ENCODE measurements at regions not wholly inside any gene's neighbourhood (a gene's known extent, or its start where the extent isn't known, plus 50 kb on each side); places are given as distances from the start of the nearest gene placed in this dataset.

DNA sequence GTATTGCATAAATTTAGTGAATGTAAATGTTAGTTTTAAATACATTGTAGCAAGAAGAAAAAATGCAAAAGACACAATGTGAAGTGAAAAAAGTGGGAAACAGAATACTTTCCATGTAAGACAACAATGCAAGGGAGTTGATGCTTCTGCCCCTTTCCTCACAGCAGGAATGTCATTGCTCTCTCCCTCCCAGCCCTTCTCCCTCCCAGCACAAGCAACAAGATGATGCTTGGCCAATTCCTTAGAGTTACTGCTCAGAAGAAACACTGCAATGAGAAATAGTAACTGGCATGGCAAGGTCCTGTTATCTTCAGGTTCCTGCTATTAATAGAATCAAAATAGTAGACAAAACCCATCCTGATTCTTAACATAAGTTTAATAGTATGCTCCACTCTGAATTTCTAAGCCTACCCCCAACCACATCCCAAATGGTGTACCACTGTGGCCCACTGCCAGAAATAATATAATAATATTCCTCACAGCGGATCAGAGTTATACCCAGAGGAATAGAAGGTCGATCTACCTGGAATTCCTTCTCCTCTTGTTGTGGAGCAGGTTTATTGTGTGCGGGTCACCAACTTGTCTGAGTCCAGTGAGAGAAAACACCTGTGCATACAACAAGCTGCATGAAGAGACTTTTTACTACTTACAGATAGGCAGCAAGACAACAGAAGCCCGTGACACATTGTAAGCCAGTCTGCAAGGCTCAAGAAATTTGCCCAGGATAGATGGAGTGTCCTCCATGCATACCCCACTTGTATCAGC, 69.8 kb upstream of the SLC7A11 start:
- DNase-seq: no peak
- TF ChIP-seq POLR2A (IDR thresholded peaks at IDR 0.05; ENCODE audit: low read length) (no peak), GATA1 (IDR thresholded peaks at IDR 0.05; ENCODE audit: low read depth, low read length) (no peak)

DNA sequence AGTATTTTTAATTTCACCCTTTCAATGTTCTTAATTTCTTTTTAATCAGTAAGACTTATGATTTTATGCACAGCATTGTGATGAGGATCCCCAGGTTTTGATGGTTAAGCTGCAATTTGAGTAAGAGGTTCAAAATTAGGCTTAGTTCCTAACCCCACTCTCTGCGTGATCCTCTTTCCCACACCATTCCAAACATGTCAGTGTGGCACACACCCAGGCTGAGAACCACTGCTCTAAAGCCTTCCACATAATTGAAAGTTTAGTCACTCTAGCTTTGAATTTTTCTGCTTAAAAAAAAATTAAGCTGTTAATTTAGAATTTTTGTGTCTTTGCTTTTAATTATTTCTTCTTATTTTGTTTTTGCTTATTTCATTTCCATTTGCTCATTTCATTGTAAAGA, 68.8 kb upstream of the SLC7A11 start:
- TF ChIP-seq POLR2A (IDR thresholded peaks at IDR 0.05; ENCODE audit: low read length) (no peak), GATA1 (IDR thresholded peaks at IDR 0.05; ENCODE audit: low read depth, low read length) (no peak)
- DNase-seq: no peak

- DNase-seq: no peak
- TF ChIP-seq POLR2A (IDR thresholded peaks at IDR 0.05; ENCODE audit: low read length) (no peak), GATA1 (IDR thresholded peaks at IDR 0.05; ENCODE audit: low read depth, low read length) (no peak)
Observed at GRCh38 chr4:138310498-138310897, 68.3 kb upstream of the SLC7A11 start.

DNA sequence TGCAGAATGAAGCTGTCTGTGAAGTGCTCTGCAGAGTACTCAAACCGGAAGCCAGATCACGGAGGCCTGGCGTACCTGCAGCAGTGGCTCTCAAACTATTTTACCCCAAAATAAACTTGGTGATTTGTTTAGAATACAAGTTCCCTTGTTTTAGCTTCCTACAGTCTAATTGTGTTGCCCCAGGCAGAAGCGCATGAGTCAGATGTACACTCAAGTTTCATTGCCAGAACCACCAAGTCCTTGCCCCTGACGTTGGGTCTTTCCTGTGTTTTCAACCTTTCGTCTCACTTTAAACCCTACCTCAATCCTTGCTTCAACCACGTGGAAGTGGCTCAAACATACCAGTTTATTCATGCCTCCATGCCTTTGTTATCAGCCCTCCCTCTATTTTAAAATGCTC, 66.2 kb upstream of the SLC7A11 start:
- DNase-seq: no peak
- TF ChIP-seq POLR2A (IDR thresholded peaks at IDR 0.05; ENCODE audit: low read length): no peak
- no peak for TF ChIP-seq GATA1 (IDR thresholded peaks at IDR 0.05; ENCODE audit: low read depth, low read length)

DNA sequence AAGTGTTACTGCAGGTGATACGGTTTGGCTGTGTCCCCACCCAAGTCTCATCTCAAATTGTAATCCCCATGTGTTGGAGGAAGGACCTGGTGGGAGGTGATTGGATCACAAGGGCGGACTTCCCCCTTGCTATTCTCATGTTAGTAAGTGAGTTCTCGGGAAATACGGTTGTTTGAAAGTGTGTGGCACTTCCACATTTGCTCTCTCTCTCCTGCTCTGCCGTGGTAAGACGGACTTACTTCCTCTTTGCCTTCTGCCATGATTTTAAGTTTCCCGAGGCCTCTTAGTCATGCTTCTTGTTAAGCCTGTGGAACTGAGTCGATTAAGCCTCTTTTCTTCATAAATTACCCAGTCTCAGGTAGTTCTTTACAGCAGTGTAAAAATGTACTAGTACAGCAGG, 65.2 kb upstream of the SLC7A11 start:
- DNase-seq: no peak
- TF ChIP-seq GATA1 (IDR thresholded peaks at IDR 0.05; ENCODE audit: low read depth, low read length): no peak
- TF ChIP-seq POLR2A (IDR thresholded peaks at IDR 0.05; ENCODE audit: low read length): no peak

- TF ChIP-seq GATA1 (IDR thresholded peaks at IDR 0.05; ENCODE audit: low read depth, low read length) (no peak), POLR2A (IDR thresholded peaks at IDR 0.05; ENCODE audit: low read length) (no peak)
Observed at GRCh38 chr4:138305050-138305449, 62.9 kb upstream of the SLC7A11 start.

GRCh38 chr4:138301536-138301935, 59.4 kb upstream of the SLC7A11 start:
- no peak for DNase-seq
- TF ChIP-seq GATA1 (IDR thresholded peaks at IDR 0.05; ENCODE audit: low read depth, low read length) (no peak), POLR2A (IDR thresholded peaks at IDR 0.05; ENCODE audit: low read length) (no peak)

More at GRCh38 chr4:138305050-138305449, 62.9 kb upstream of the SLC7A11 start:
- DNase-seq: no peak

GRCh38 chr4:138300616-138301015, 58.5 kb upstream of the SLC7A11 start:
- TF ChIP-seq GATA1 (IDR thresholded peaks at IDR 0.05; ENCODE audit: low read depth, low read length) (no peak), POLR2A (IDR thresholded peaks at IDR 0.05; ENCODE audit: low read length) (no peak)

DNA sequence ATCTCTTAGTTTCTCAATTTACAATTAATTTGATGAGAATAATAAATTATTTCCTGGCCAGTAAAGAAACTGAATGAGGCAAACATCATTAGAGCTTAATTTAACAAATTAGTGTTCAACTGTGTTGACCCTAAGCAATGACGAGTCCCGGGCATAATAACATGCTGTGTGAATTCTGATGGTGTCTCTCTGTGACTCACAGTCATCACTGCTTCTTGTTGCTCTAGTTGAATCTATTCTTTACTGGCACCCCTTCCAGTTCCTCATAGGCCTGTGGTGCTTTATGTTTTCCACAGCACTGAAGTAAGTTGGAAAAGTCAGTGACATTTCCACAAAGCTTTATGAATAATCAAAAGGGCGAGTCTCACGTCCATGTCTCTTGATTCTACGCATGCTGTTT, 57.7 kb upstream of the SLC7A11 start:
- TF ChIP-seq POLR2A (IDR thresholded peaks at IDR 0.05; ENCODE audit: low read length) (no peak), GATA1 (IDR thresholded peaks at IDR 0.05; ENCODE audit: low read depth, low read length) (no peak)
- DNase-seq: no peak

More at GRCh38 chr4:138300616-138301015, 58.5 kb upstream of the SLC7A11 start:
- DNase-seq: no peak

GRCh38 chr4:138298866-138299265, 56.7 kb upstream of the SLC7A11 start:
- no peak for DNase-seq
- no peak for TF ChIP-seq POLR2A (IDR thresholded peaks at IDR 0.05; ENCODE audit: low read length)
- no peak for TF ChIP-seq GATA1 (IDR thresholded peaks at IDR 0.05; ENCODE audit: low read depth, low read length)

DNA sequence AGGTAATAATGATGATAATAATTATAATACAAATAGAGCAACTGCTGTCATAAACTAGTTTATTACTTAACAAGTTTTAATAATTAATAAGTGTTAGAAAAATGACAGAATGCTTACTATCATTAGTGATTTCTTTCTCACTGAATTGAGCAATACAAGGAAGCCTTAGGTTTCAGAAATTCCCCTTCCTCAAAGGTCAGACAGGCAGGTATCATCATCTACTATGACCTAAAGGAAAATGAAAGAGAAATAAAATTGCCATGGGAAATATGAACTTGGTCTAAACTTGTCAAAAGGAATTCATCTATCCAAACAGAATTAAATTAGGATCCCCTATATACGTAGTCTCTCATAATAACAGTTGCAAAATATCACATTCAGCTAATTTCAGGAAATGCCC, 56.3 kb upstream of the SLC7A11 start:
- no peak for DNase-seq
- TF ChIP-seq POLR2A (IDR thresholded peaks at IDR 0.05; ENCODE audit: low read length) (no peak), GATA1 (IDR thresholded peaks at IDR 0.05; ENCODE audit: low read depth, low read length) (no peak)

GRCh38 chr4:138297743-138298405, 55.7 kb upstream of the SLC7A11 start:
- no peak for DNase-seq
- TF ChIP-seq POLR2A (IDR thresholded peaks at IDR 0.05; ENCODE audit: low read length): no peak
- TF ChIP-seq GATA1 (IDR thresholded peaks at IDR 0.05; ENCODE audit: low read depth, low read length): no peak

GRCh38 chr4:138292321-138292720, 50.2 kb upstream of the SLC7A11 start:
- no peak for DNase-seq

More at GRCh38 chr4:138292321-138292720, 50.2 kb upstream of the SLC7A11 start:
- TF ChIP-seq POLR2A (IDR thresholded peaks at IDR 0.05; ENCODE audit: low read length) (no peak), GATA1 (IDR thresholded peaks at IDR 0.05; ENCODE audit: low read depth, low read length) (no peak)
